Right cardiac atrium (tissue), 5 donors: ENCODE measurements at regions not wholly inside any gene's neighbourhood (a gene's known extent, or its start where the extent isn't known, plus 50 kb on each side); places are given as distances from the start of the nearest gene placed in this dataset.

ENCODE experiments used
- ATAC-seq, 2 donors: fragments of 200-7000 bp; cut with Tn5 transposase; one replicate each; pipeline versions ENCODE4 v1.8.0 to v1.9.1; 2020; ENCODE audit warnings: moderate library complexity in 2 of 2, mild to moderate bottlenecking in 1 of 2
- DNase-seq, 3 donors: peaks; one replicate each; pipeline ENCODE4 v3.0.0-alpha.2; 2020
- H3K27ac ChIP-seq: one replicate; pipeline ENCODE4 v1.5.1; 2013; ENCODE audit warnings: mild to moderate bottlenecking, low read length, control low read depth, moderate library complexity
- H3K27me3 ChIP-seq: one replicate; pipeline ENCODE4 v1.6.1; 2013; ENCODE audit not compliant: control insufficient read depth, insufficient read depth
- H3K4me1 ChIP-seq: one replicate; pipeline ENCODE4 v1.6.1; 2013; ENCODE audit warnings: low read length; ENCODE audit not compliant: control insufficient read depth, insufficient read depth
- H3K4me3 ChIP-seq: one replicate; pipeline ENCODE4 v1.5.1; 2013; ENCODE audit warnings: low read length, control low read depth
- H3K9me3 ChIP-seq: one replicate; pipeline ENCODE4 v1.6.1; 2013; ENCODE audit warnings: low read length; ENCODE audit not compliant: control insufficient read depth
- WGBS: extraction: QIAGEN DNeasy Blood & Tissue Kit; methylation state at CpG from one replicate; pipeline ENCODE4 v1.1.7; 2013; 5-methylcytosine and 5-hydroxymethylcytosine counted together
- intact Hi-C, 4 donors: fragments of 100-400 bp; cut with DNase I; formaldehyde crosslinking; loops; one replicate each; pipeline versions ENCODE4 v1.11.0 to v1.14.0; 2022 to 2023
- donor health status: healthy with polysubstance abuse.
- donor health status: DM: no; HTN: yes; CAD: no.
- donor health status: DM: no; HTN: no; CAD: no.
- donor health status: DM: no; HTN: yes; CAD: no; lungs with severe emphysema.
- donor health status: DM: yes; HTN: yes; CAD: no.

- intact Hi-C loops = loop anchor here in 1 of 4 donors (5.0 kb wide), 1 partner anchor 119 kb away; no protein-coding TSS in a partner anchor
- Histone ChIP-seq H3K27ac (no peak overlapping the region), H3K4me1 (peaks cover 2% of the 10 kb centered on the region), H3K4me3 (peak overlapping the region; percentile 64), H3K9me3 (no peaks in the 10 kb centered on the region), H3K27me3 (no peaks in the 10 kb centered on the region)
- DNase-seq (peak; percentile 17 to 65 (median 59)), ATAC-seq (peak; percentile 57 to 66)
- WGBS = under 1% methylated on average over 85 of the region's 85 CpGs
Observed at GRCh38 chr15:29570948-29571791, 251.1 kb downstream of the TJP1 start.

GRCh38 chr15:29570121-29570947, 251.9 kb downstream of the TJP1 start:
- peak; percentile 21 to 48 for ATAC-seq
- DNase-seq = peak in 2 of 3 donors; percentile 50 to 60

GRCh38 chr15:29569533-29570092, 252.7 kb downstream of the TJP1 start:
- no peak for ATAC-seq
- Histone ChIP-seq H3K27ac (no peak overlapping the region), H3K27me3 (no peaks in the 10 kb centered on the region), H3K4me1 (peaks cover 2% of the 10 kb centered on the region), H3K9me3 (no peaks in the 10 kb centered on the region), H3K4me3 (peak overlapping the region; percentile 64)
- WGBS = 4% methylated on average over 37 of the region's 37 CpGs
- intact Hi-C loops = loop anchor here in 1 of 4 donors (5.0 kb wide), 1 partner anchor 117 kb away; no protein-coding TSS in a partner anchor
- DNase-seq = no peak

More at GRCh38 chr15:29570121-29570947, 251.9 kb downstream of the TJP1 start:
- Histone ChIP-seq H3K4me1 (peaks cover 2% of the 10 kb centered on the region), H3K9me3 (no peaks in the 10 kb centered on the region), H3K27ac (no peak overlapping the region), H3K4me3 (peak overlapping the region; percentile 64), H3K27me3 (no peaks in the 10 kb centered on the region)
- under 1% methylated on average over 135 of the region's 135 CpGs for whole genome bisulfite sequencing
- intact Hi-C loops = loop anchor here in 1 of 4 donors (5.0 kb wide), 1 partner anchor 118 kb away; no protein-coding TSS in a partner anchor

GRCh38 chr15:29568840-29569532, 253.3 kb downstream of the TJP1 start:
- Histone ChIP-seq H3K27ac (no peak overlapping the region), H3K4me3 (no peak overlapping the region), H3K4me1 (peaks cover 2% of the 10 kb centered on the region), H3K9me3 (no peaks in the 10 kb centered on the region), H3K27me3 (no peaks in the 10 kb centered on the region)
- intact Hi-C loops = no loop called here
- ATAC-seq (peak; percentile 75 to 79), DNase-seq (peak in 1 of 3 donors; percentile 64)
- 37% methylated on average over 9 of the region's 9 CpGs for WGBS

- Histone ChIP-seq H3K4me1 (peaks cover 2% of the 10 kb centered on the region), H3K9me3 (no peaks in the 10 kb centered on the region), H3K27me3 (no peaks in the 10 kb centered on the region), H3K4me3 (no peak overlapping the region), H3K27ac (no peak overlapping the region)
- intact Hi-C loops = no loop called here
- no peak for DNase-seq
- 84% methylated on average over 1 of the region's 1 CpG for WGBS
- no peak for ATAC-seq
Observed at GRCh38 chr15:29567336-29567735, 254.9 kb downstream of the TJP1 start.

- DNase-seq (no peak), ATAC-seq (no peak)
- no peak overlapping the region for H3K4me3 ChIP-seq
- H3K27me3 ChIP-seq = no peaks in the 10 kb centered on the region
- intact Hi-C loops = no loop called here
- no peaks in the 10 kb centered on the region for H3K4me1 ChIP-seq
- no peak overlapping the region for H3K27ac ChIP-seq
- 79% methylated on average over 3 of the region's 3 CpGs for WGBS
- no peaks in the 10 kb centered on the region for H3K9me3 ChIP-seq
Observed at GRCh38 chr15:29566914-29567313, 255.4 kb downstream of the TJP1 start.

GRCh38 chr15:29563112-29563511, 259.2 kb downstream of the TJP1 start:
- Histone ChIP-seq H3K27ac (no peak overlapping the region), H3K27me3 (no peaks in the 10 kb centered on the region), H3K4me1 (no peaks in the 10 kb centered on the region), H3K4me3 (no peak overlapping the region), H3K9me3 (no peaks in the 10 kb centered on the region)
- DNase-seq = no peak
- intact Hi-C loops = no loop called here
- ATAC-seq = no peak

GRCh38 chr15:29560896-29561295, 261.4 kb downstream of the TJP1 start:
- DNase-seq = no peak
- Histone ChIP-seq H3K27me3 (no peaks in the 10 kb centered on the region), H3K4me3 (no peak overlapping the region), H3K9me3 (no peaks in the 10 kb centered on the region), H3K4me1 (no peaks in the 10 kb centered on the region), H3K27ac (no peak overlapping the region)
- 79% methylated on average over 2 of the region's 2 CpGs for WGBS
- intact Hi-C loops = no loop called here
- ATAC-seq = no peak

- Histone ChIP-seq H3K27me3 (no peaks in the 10 kb centered on the region), H3K9me3 (no peaks in the 10 kb centered on the region), H3K27ac (no peak overlapping the region), H3K4me1 (no peaks in the 10 kb centered on the region), H3K4me3 (no peak overlapping the region)
- WGBS = 89% methylated on average over 9 of the region's 9 CpGs
- DNase-seq (no peak), ATAC-seq (peak in 1 of 2 donors; percentile 29)
- intact Hi-C loops = no loop called here
Observed at GRCh38 chr15:29558261-29558660, 264.0 kb downstream of the TJP1 start.

GRCh38 chr15:29557171-29557570, 265.1 kb downstream of the TJP1 start:
- ATAC-seq (no peak), DNase-seq (no peak)
- H3K9me3 ChIP-seq = no peaks in the 10 kb centered on the region
- 82% methylated on average over 6 of the region's 6 CpGs for WGBS
- H3K27me3 ChIP-seq = no peaks in the 10 kb centered on the region
- intact Hi-C loops = no loop called here
- no peak overlapping the region for H3K4me3 ChIP-seq
- H3K4me1 ChIP-seq = no peaks in the 10 kb centered on the region
- H3K27ac ChIP-seq = no peak overlapping the region
